Suprapubic skin (tissue), 4 donors: ENCODE measurements at regions not wholly inside any gene's neighbourhood (a gene's known extent, or its start where the extent isn't known, plus 50 kb on each side); places are given as distances from the start of the nearest gene placed in this dataset.

Experiments
- DNase-seq, 2 donors: peaks; one replicate each; pipeline ENCODE4 v3.0.0-alpha.2; 2019; ENCODE audit warnings: low spot score in 2 of 2
- H3K27ac ChIP-seq: fragments of 200-600 bp; sonication (generic); one replicate; pipeline ENCODE4 v1.5.1; 2019
- H3K27me3 ChIP-seq: fragments of 200-600 bp; sonication (generic); one replicate; pipeline ENCODE4 v1.5.1; 2019
- H3K36me3 ChIP-seq: fragments of 200-600 bp; sonication (generic); one replicate; pipeline ENCODE4 v1.5.1; 2019
- H3K4me1 ChIP-seq: fragments of 200-600 bp; sonication (generic); one replicate; pipeline ENCODE4 v1.5.1; 2019
- H3K4me3 ChIP-seq: fragments of 200-600 bp; sonication (generic); one replicate; pipeline ENCODE4 v1.5.1; 2019; ENCODE audit warnings: mild to moderate bottlenecking
- H3K9me3 ChIP-seq: fragments of 200-600 bp; sonication (generic); one replicate; pipeline ENCODE4 v1.5.1; 2019
- CTCF ChIP-seq, 2 donors: fragments of 200-600 bp in 1 of 2; fragments of 450-650 bp in 1 of 2; sonication (generic) in 1 of 2; IDR thresholded peaks; one replicate each; pipeline ENCODE4 v1.5.1; 2016 to 2019; ENCODE audit warnings: antibody characterized with exemption in 2 of 2, mild to moderate bottlenecking in 1 of 2, moderate library complexity in 1 of 2
- EP300 ChIP-seq: sonication (generic); formaldehyde crosslinking; IDR thresholded peaks from one replicate; pipeline ENCODE4 v1.6.1; 2017; ENCODE audit warnings: antibody characterized with exemption
- POLR2A ChIP-seq, 2 donors: fragments of 450-650 bp; IDR thresholded peaks; one replicate each; pipeline ENCODE4 v1.6.1; 2017; ENCODE audit warnings: antibody characterized with exemption in 2 of 2, mild to moderate bottlenecking in 2 of 2, moderate library complexity in 2 of 2
- POLR2AphosphoS5 ChIP-seq, 3 donors: sonication (generic); formaldehyde crosslinking; IDR thresholded peaks; one replicate each; pipeline ENCODE4 v1.6.1; 2017; ENCODE audit warnings: antibody characterized with exemption in 3 of 3
- WGBS: methylation state at CpG from one replicate; pipeline ENCODE4 v1.1.5; 2018; 5-methylcytosine and 5-hydroxymethylcytosine counted together

- no peak overlapping the region for H3K27ac ChIP-seq
- WGBS, result 78% methylated on average over 2 of the region's 2 CpGs
- peaks cover 9% of the 10 kb centered on the region for H3K27me3 ChIP-seq
- TF ChIP-seq POLR2AphosphoS5 (IDR thresholded peaks at IDR 0.05), result no peak
- TF ChIP-seq CTCF (IDR thresholded peaks at IDR 0.05), result no peak
- TF ChIP-seq POLR2A (IDR thresholded peaks at IDR 0.05), result no peak
- TF ChIP-seq EP300, result no peak
- no peak for DNase-seq
- H3K36me3 ChIP-seq, result no peaks in the 10 kb centered on the region
- H3K4me1 ChIP-seq, result peaks cover 8% of the 10 kb centered on the region
- H3K9me3 ChIP-seq, result no peaks in the 10 kb centered on the region
- H3K4me3 ChIP-seq, result no peak overlapping the region
Measured at GRCh38 chr6:40282986-40283385, 304.2 kb downstream of the LRFN2 start.

- H3K27me3 ChIP-seq, result peaks cover 5% of the 10 kb centered on the region
- H3K27ac ChIP-seq, result no peak overlapping the region
- no peak for DNase-seq
- H3K4me1 ChIP-seq, result peaks cover 7% of the 10 kb centered on the region
- no peak overlapping the region for H3K4me3 ChIP-seq
- H3K36me3 ChIP-seq, result no peaks in the 10 kb centered on the region
- H3K9me3 ChIP-seq, result no peaks in the 10 kb centered on the region
- 89% methylated on average over 5 of the region's 5 CpGs for WGBS
- TF ChIP-seq CTCF (IDR thresholded peaks at IDR 0.05) (no peak), EP300 (no peak), POLR2AphosphoS5 (IDR thresholded peaks at IDR 0.05) (no peak)
Measured at GRCh38 chr6:40281402-40281801, 305.8 kb downstream of the LRFN2 start.

- 86% methylated on average over 3 of the region's 3 CpGs for WGBS
- DNase-seq, result no peak
- Histone ChIP-seq H3K4me1 (no peaks in the 10 kb centered on the region), H3K27ac (no peak overlapping the region), H3K4me3 (no peak overlapping the region), H3K27me3 (no peaks in the 10 kb centered on the region), H3K9me3 (no peaks in the 10 kb centered on the region), H3K36me3 (no peaks in the 10 kb centered on the region)
- TF ChIP-seq POLR2A (IDR thresholded peaks at IDR 0.05) (no peak), CTCF (IDR thresholded peaks at IDR 0.05) (no peak)
Measured at GRCh38 chr6:40280231-40280630, 306.9 kb downstream of the LRFN2 start.

- no peak overlapping the region for H3K27ac ChIP-seq
- H3K36me3 ChIP-seq, result no peaks in the 10 kb centered on the region
- no peaks in the 10 kb centered on the region for H3K9me3 ChIP-seq
- WGBS, result 94% methylated on average over 15 of the region's 15 CpGs
- H3K4me3 ChIP-seq, result no peak overlapping the region
- no peaks in the 10 kb centered on the region for H3K4me1 ChIP-seq
- no peak for DNase-seq
- H3K27me3 ChIP-seq, result peaks cover 4% of the 10 kb centered on the region
- TF ChIP-seq POLR2AphosphoS5 (IDR thresholded peaks at IDR 0.05) (no peak), CTCF (IDR thresholded peaks at IDR 0.05) (no peak), EP300 (no peak), POLR2A (IDR thresholded peaks at IDR 0.05) (no peak)
Measured at GRCh38 chr6:40276141-40276540, 311.0 kb downstream of the LRFN2 start.

GRCh38 chr6:40274058-40274457, 313.1 kb downstream of the LRFN2 start:
- DNase-seq, result no peak
- TF ChIP-seq POLR2AphosphoS5 (IDR thresholded peaks at IDR 0.05) (no peak), POLR2A (IDR thresholded peaks at IDR 0.05) (no peak), EP300 (no peak), CTCF (IDR thresholded peaks at IDR 0.05) (no peak)
- WGBS, result 76% methylated on average over 2 of the region's 2 CpGs
- no peaks in the 10 kb centered on the region for H3K9me3 ChIP-seq
- H3K27me3 ChIP-seq, result peaks cover 4% of the 10 kb centered on the region
- H3K4me1 ChIP-seq, result no peaks in the 10 kb centered on the region
- H3K27ac ChIP-seq, result no peak overlapping the region
- H3K4me3 ChIP-seq, result no peak overlapping the region
- no peaks in the 10 kb centered on the region for H3K36me3 ChIP-seq
